Sciatic nerve (tissue), 2 donors: ENCODE measurements at regions not wholly inside any gene's neighbourhood (a gene's known extent, or its start where the extent isn't known, plus 50 kb on each side); places are given as distances from the start of the nearest gene placed in this dataset.

Source experiments
- ATAC-seq: fragments of 200-7000 bp; cut with Tn5 transposase; one replicate; pipeline ENCODE4 v1.9.1; 2020; ENCODE audit warnings: mild to moderate bottlenecking, moderate library complexity
- DNase-seq: peaks from one replicate; pipeline ENCODE4 v3.0.0-alpha.2; 2020; ENCODE audit warnings: low spot score
- intact Hi-C: fragments of 100-400 bp; cut with DNase I; formaldehyde crosslinking; loops from one replicate; pipeline ENCODE4 v1.14.2; 2022
- donor health status: DM: no; HTN: no; CAD: no.
- donor health status: DM: no; HTN: no; CAD: no.

DNA sequence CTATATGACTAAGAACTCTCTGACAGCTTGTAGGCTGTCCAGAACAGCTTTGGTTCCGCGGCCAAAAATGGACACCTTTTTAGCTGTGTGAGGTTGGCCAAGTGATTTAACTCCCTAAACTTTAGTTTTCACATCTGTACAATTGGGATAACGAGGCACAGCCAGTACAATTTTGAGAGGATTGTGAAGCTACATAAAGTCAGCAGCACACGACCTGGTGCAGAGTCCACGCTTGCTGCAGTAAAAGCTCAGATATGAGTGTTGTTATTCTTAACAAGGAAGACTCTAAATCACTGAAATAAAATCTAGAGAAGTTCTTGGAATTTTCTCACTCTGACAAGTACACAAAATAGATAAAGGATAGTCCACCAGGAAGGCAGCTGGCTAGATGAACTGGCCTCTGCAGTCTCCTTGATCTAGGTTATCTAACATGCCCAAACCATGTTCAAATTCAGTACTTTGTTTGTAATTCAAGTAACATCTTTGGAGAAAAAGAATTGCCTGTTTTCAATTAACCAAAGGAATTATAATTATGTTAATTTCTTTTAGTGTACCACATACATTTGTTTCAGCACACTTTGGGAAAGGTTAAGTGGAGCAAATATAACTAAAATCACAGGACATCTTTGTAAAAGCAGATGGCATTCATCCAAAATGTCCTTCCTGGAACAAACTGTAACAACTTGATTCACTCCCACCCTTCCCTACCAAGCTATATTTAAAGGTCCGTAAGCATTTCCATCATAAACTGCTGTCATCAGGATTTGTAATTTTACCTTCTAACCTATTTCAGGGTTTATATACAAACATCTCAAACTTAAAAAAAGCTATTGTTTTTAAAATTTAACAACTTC, 201.7 kb upstream of the STK17B start:
- DNase-seq (no peak), ATAC-seq (peak; percentile 32)
- intact Hi-C loops: no loop called here

GRCh38 chr2:196376984-196377877, 205.9 kb upstream of the STK17B start:
- intact Hi-C loops: no loop called here
- ATAC-seq: no peak

GRCh38 chr2:196379600-196379999, 208.2 kb upstream of the STK17B start:
- DNase-seq (no peak), ATAC-seq (no peak)
- intact Hi-C loops: no loop called here

More at GRCh38 chr2:196376984-196377877, 205.9 kb upstream of the STK17B start:
- no peak for DNase-seq

- intact Hi-C loops: no loop called here
- ATAC-seq: no peak
- DNase-seq: no peak
Measured at GRCh38 chr2:196380098-196380497, 208.7 kb upstream of the STK17B start.

GRCh38 chr2:196380575-196380974, 209.2 kb upstream of the STK17B start:
- intact Hi-C loops: no loop called here
- DNase-seq (no peak), ATAC-seq (no peak)

- no peak for DNase-seq
- intact Hi-C loops: no loop called here
- no peak for ATAC-seq
Measured at GRCh38 chr2:196381464-196381863, 210.1 kb upstream of the STK17B start.

DNA sequence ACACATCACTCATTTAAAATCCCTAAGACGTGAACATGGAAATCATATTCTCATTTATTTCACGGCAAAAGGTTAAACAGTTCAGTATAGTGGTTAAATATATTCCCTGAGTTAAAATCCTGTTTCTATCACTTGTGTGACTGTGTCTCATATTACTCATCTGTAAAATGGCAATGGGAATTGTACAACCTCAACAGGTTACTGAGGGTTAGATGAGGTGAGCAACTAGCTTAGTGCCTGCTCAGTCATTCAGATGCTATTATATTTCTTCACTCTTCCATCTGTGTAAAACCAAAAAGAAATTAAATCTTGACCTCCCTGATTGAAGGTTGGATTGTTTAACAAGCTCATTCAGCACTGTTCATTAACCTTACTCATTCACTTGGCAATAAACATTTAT, 212.4 kb upstream of the STK17B start:
- ATAC-seq (no peak), DNase-seq (no peak)
- intact Hi-C loops: no loop called here

DNA sequence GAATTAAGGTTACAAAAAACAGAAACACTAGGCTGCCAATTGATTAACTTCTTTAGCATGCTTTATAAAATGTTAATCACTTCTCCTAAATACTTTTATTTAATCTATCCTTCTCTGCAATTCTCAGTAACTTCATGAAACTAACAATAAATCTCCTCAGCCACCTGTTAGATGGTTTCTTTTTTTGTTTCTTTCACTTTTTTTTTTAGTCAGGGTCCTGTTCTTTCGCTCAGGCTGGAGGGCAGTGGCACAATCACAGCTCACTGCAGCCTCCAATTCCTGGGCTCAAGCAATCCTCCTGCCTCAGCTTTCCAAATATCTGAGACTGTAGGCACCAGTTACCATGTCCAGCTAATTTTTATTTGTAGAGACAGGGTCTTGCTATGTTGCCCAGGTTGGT, 213.4 kb upstream of the STK17B start:
- ATAC-seq: no peak

GRCh38 chr2:196389670-196390069, 218.3 kb upstream of the STK17B start:
- DNase-seq (no peak), ATAC-seq (no peak)
- intact Hi-C loops: no loop called here

More for the DNA sequence above, 213.4 kb upstream of the STK17B start:
- DNase-seq: no peak
- intact Hi-C loops: no loop called here

DNA sequence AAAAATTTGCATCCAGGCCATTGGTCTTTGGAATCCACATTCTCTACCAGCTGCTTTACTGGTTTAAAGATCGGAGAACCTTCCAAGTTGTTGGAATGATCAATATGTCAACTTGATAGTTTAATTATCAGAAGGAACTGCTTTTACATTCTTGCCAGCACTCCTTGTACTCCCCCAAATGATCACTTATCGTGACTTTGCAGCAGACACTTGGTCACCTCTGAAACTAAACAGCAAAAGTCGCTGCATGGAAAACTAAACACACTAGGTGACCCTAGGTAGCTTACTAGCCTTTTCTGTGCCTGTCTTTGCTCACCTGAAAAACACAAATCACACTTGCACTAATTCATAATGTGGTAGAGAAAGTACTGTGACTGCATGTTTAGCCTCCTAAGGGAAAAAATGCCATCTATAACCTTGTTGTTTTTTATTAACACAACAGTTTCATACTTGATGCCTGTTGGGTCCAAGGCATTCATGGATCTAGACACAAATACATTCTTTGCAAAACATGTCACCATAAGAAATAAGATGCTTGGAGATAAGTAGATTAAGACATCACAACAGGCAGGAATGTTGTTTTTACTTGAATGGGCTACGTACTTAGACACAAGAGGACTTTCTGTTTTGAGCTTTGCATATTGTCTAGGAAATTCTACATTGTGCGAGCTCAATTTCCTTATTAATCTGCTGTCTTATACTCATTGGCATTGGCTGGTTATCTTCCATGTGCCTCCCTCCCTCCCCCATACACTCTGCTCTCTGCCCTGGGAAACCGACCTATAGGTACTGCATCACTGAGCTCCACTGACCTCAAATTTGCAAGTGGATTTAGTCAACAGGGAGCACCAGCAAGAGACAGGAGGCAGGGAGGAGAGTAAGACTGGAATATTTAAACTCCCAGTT, 219.1 kb upstream of the STK17B start:
- DNase-seq (no peak), ATAC-seq (no peak)
- intact Hi-C loops: no loop called here

GRCh38 chr2:196391149-196391479, 219.7 kb upstream of the STK17B start:
- intact Hi-C loops: no loop called here
- ATAC-seq (no peak), DNase-seq (no peak)

DNA sequence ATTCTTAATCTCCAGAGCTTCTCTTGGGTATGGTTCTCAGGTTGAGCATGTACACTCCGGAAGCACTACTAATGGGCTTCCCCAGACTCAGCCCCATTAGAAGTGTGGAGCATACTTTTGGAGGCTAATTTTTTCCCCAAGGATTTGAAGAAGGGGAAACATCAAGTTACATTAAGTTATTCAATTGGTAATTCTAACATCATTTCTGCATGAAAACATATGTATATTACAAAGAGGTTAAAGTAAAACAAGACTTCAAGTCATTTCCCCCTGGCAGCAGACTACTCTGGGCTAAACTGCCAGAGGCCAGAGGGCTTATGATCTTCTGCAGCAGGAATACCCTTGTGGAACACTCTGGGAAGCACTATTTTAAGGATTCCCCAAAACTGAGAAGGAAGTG, 227.7 kb upstream of the STK17B start:
- intact Hi-C loops: no loop called here
- ATAC-seq (no peak), DNase-seq (no peak)

DNA sequence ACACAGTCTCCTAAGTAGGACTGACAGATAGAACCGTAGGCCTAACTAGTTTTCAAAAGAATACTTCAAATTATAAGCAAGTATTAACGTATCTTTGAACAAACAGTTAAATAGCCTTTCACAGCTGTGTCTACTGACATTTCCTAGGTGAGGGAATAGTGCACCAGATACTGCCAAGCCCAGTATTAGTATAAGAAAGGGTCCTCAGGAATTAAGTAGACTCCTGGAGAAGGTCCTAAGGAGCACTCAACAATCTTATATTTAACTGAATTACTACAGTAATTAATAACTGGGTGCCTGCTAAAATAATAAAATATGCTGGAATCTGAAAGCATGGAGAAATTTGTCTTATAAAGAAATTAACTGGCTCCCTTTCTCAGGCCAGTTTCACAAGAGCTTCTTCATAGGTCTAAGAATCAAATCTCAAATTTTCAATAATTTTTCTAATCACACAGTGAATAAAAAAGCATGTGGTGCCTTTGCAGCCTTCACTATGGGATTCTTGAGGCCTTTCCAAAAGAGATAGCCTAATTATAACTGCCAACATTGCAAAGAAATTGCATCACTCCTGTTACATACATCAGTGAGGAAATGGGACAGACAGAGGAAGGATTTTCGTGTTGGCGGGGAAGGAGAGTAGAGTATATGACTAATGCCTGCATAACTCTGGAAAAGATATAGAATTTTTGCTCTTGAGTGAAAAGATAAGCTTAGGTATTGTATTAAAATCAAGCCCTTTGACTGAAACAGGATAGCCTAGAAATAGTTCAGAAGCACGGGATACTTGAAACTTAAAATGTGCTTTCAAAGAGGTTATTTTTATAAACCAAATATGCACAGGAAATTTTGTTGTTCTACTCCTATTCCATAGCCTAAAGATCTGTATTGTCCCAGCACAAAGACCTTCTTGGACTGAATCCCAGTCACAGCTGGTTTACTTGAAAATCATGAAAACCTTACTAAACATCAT, 228.6 kb upstream of the STK17B start:
- intact Hi-C loops: no loop called here
- DNase-seq (no peak), ATAC-seq (no peak)

DNA sequence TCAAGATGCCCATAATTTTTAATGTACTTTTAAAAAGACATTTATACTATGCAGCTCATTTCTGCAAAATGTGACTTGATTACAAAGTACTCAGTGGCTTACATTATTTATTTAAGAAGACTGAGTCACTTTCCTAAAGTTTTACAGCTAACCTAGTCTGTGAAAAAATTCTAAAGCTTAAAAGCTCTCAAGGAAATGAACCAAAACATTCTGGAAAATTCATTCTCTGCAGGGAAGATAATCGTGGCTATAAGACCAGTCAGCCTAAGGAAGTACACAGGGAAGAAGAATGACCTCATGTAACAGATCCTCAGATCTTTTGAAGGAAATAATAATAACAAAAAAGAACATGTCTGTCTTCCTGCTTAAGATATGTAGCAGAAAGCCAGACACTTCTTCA, 232.1 kb upstream of the STK17B start:
- ATAC-seq (no peak), DNase-seq (no peak)
- intact Hi-C loops: no loop called here

DNA sequence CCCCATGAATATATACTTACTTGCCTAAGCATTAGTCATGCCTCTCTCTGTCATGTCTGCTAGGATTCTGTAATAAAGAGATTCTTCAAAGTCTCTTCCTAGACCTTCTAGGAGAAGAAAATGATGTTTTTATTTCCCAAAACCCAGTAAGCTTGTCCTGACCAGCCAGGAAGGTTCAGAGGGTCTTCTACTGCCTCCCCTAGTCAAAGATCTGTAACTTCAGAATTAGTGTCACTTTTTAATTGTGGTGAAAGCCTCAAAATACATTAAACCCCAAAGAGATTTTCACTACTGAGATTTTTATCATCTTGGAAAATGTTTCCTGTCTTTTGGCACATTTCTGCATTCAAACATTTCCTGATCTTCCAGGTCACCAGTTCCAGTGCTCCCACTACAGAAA, 232.9 kb upstream of the STK17B start:
- intact Hi-C loops: no loop called here
- DNase-seq (no peak), ATAC-seq (no peak)

DNA sequence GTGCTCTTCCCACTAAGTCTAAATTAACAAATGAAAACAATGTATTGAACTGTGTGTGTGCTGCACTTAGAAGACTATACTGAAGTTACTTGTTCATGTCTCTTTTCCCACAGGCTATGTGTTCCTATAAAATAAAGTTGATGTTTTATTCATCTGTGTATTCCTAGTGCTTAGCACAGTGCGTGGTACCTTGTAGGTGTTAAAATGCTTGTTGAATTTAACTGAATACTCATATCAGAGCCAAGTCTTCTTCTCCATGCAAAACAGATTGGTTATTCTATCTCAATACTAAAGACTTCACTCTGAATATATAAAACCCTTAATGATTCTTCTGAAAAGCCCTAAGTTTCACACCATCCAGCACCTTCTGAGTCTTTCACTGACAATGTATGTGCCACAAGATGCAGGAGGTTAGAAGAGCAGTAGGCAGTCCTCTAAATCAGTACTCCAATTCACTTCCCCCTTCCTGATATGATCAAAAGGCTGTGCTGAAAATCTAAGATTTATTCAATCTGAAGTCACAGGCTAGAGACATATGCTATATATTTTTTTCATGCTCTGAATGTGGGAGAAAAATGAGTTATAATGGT, 231.7 kb upstream of the CCDC150 start:
- DNase-seq (no peak), ATAC-seq (no peak)
- intact Hi-C loops: no loop called here

GRCh38 chr2:196409376-196409775, 230.1 kb upstream of the CCDC150 start:
- intact Hi-C loops: no loop called here
- DNase-seq (no peak), ATAC-seq (no peak)

- no peak for DNase-seq
- no peak for ATAC-seq
- intact Hi-C loops: no loop called here
Measured at GRCh38 chr2:196410008-196410407, 229.5 kb upstream of the CCDC150 start.
